T-helper 2 cell treated with Interferon-gamma antibody and Interleukin-4, amounts not matched to agents 5 μg/mL and 100 μg/mL, for 36 hours (primary cell): ENCODE measurements at regions not wholly inside any gene's neighbourhood (a gene's known extent, or its start where the extent isn't known, plus 50 kb on each side); places are given as distances from the start of the nearest gene placed in this dataset.

Source experiments
- DNase-seq: peaks from one replicate; pipeline ENCODE4 v3.0.0; 2021; ENCODE audit warnings: low spot score
- H3K27ac Mint-ChIP-seq: one replicate; pipeline ENCODE4 v1.8.0; 2021; ENCODE audit warnings: mild to moderate bottlenecking, mixed read lengths
- H3K27me3 Mint-ChIP-seq: one replicate; pipeline ENCODE4 v1.8.0; 2021; ENCODE audit warnings: low read depth, mixed read lengths
- H3K36me3 Mint-ChIP-seq: one replicate; pipeline ENCODE4 v1.8.0; 2021; ENCODE audit warnings: low read depth, mixed read lengths
- H3K4me1 Mint-ChIP-seq: one replicate; pipeline ENCODE4 v1.8.0; 2021; ENCODE audit warnings: low read depth, mixed read lengths
- H3K4me3 Mint-ChIP-seq: one replicate; pipeline ENCODE4 v1.8.0; 2022; ENCODE audit warnings: mild to moderate bottlenecking, moderate library complexity, mixed read lengths
- H3K9me3 Mint-ChIP-seq: one replicate; pipeline ENCODE4 v1.8.0; 2021; ENCODE audit warnings: mixed read lengths

DNA sequence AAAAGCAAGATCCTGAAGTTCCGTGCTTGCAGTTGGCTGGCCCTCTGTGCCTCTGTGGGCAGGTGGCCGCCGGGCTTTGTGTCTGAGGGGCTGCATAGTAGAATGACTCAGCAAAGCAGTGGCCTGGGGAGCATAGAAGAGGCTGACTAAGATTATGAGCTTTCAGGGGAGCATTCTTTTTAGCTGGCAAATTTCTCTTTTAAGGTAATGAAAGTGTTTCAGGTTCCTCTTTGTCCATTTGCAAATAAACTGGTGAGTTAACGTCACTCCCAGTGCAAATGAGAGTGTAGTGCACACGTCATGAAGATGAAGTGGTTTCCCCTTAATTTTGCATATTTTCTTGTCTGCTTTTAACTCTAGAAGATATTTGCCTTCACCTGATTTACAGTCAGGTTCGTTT, 98.6 kb downstream of the BCL2L11 start:
- H3K4me3 Mint-ChIP-seq = no peak overlapping the region

DNA sequence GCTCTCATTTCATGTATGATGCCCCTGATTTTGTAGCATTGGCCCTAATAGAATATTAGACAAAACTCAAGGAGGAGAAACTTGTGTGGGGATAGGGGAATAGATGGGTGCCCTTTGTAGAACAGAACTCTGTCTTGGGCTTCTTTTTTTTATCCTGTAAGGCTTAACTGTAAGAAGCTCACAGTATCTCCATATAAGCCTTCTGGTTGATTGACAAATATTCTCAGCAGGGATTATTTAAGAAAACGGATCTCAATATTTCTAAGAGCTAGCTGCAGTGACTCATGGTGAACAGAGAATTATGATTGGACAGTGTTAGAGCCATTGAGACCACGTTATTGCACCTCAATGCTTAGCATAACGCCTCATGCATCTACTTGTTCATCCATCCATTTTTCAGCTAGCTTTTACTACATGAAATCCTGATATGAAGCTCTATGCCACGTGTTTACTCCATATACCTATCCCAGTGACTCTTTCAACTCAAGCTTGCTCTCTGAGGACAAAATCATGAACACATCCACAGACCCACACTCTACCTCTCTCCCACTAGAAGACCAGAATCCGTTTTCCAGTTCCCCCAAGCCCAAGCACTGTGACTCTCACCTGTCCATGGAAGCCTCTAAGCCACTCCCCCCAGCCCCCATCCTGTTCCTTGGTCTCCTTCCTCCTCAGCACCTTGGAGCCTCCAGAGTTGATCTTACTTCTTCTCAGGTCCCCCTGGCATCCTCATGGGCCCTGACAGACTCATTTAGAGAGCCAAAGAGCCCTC, 99.2 kb downstream of the BCL2L11 start:
- H3K36me3 Mint-ChIP-seq = peaks cover 11% of the 10 kb centered on the region
- no peak for DNase-seq
- peaks cover 17% of the 10 kb centered on the region for H3K27me3 Mint-ChIP-seq
- H3K9me3 Mint-ChIP-seq = peaks cover 22% of the 10 kb centered on the region
- no peaks in the 10 kb centered on the region for H3K4me1 Mint-ChIP-seq
- H3K27ac Mint-ChIP-seq = no peak overlapping the region
- H3K4me3 Mint-ChIP-seq = no peak overlapping the region

More for the DNA sequence above, 98.6 kb downstream of the BCL2L11 start:
- H3K27me3 Mint-ChIP-seq = peaks cover 17% of the 10 kb centered on the region
- peaks cover 14% of the 10 kb centered on the region for H3K36me3 Mint-ChIP-seq
- no peaks in the 10 kb centered on the region for H3K4me1 Mint-ChIP-seq
- DNase-seq = no peak
- no peak overlapping the region for H3K27ac Mint-ChIP-seq
- H3K9me3 Mint-ChIP-seq = peaks cover 28% of the 10 kb centered on the region

DNA sequence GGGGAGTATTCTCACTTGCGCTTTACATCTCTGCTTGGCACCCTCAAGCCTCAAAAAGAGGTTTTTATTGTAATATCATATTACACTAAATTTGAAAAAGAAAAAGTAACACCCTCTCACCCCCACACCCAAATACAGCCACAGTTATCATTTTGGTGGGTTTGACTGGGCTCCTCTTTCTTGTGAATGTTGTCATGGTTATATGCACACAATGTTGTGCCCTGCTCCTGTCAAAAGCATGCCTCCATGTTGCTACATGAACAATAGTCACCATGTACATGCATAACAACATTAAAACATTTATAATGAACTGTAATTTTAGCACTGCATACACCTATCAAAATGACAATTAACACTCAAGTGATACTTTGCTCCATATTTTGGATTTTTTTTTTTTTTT, 100.2 kb downstream of the BCL2L11 start:
- Mint-ChIP-seq H3K27me3 (peaks cover 24% of the 10 kb centered on the region), H3K4me3 (no peak overlapping the region), H3K27ac (no peak overlapping the region), H3K4me1 (no peaks in the 10 kb centered on the region), H3K9me3 (peaks cover 27% of the 10 kb centered on the region), H3K36me3 (peaks cover 12% of the 10 kb centered on the region)
- DNase-seq = no peak

DNA sequence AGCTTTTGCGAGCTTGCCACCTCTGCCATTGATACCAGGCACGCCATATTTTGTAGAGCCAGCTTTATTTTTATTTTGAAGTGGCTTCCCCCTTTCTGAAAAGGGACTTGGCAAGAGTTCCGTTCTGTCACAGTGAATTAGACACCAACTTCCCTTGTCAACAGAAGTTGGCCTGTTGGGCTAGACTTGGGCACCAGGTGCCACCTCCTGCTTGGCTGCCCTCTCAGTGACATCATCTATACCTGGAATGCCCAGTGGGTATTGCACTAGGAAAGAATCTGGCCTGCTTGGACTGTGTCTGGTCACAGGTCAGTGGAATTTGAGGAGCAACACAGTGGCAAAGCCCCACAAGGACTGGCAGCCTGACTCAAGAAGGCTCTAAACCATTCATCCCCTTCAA, 101.0 kb downstream of the BCL2L11 start:
- Mint-ChIP-seq H3K27me3 (peaks cover 27% of the 10 kb centered on the region), H3K9me3 (peaks cover 29% of the 10 kb centered on the region), H3K4me3 (no peak overlapping the region), H3K4me1 (no peaks in the 10 kb centered on the region), H3K27ac (no peak overlapping the region), H3K36me3 (peaks cover 12% of the 10 kb centered on the region)
- DNase-seq = no peak

DNA sequence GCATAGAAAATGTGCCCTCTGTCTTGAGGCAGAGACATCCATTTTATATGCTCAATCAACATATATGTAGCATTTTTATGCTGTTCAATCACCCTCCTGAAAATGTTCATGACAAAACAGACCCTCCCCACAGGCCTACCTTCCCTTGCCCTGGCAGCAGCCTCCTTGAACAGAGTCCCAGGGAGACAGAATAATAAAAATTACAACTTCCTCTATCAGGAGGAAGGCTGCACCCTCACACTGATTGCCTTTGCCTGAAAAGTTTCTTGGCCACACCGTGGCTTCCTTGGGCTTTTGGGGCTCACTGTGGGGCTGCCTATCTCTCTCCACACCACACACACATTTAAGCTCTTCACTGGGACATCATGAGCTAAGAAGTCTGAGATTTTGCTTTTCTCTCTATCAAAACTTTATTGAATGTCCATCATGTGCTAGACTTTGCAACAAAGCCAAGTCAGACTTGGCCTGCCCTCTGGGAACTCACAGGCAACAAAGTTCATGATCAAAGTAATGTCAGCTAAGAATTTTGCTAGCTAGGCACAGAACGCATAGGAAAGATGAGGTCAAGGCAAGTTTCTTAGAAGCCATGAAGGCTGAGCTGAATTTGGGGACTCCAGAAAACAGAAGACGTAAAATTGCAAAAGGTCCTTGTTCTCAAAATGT, 101.6 kb downstream of the BCL2L11 start:
- Mint-ChIP-seq H3K4me3 (no peak overlapping the region), H3K9me3 (peaks cover 29% of the 10 kb centered on the region), H3K27ac (no peak overlapping the region), H3K4me1 (no peaks in the 10 kb centered on the region), H3K36me3 (peaks cover 14% of the 10 kb centered on the region), H3K27me3 (peaks cover 30% of the 10 kb centered on the region)
- DNase-seq = no peak

DNA sequence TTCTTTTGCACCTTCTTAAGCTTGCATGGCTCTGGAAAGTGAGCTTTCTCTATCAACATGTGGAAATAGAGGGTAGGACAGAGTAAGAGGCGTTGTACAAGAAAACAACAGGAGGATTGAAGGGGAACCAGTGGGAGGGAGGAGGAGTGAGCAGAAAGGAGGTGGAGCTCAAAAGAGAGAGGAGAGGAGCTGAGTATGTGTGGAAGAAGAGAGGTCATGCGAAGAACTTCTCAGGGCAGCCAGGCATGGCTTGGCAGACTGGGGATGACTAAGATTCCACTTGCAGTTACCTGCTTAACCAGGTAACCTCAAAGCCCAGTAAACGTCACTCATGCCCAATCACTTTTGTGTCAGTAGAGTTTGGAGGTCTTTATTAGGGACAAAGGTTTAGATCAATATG, 105.1 kb downstream of the BCL2L11 start:
- Mint-ChIP-seq H3K4me3 (no peak overlapping the region), H3K27ac (no peak overlapping the region), H3K36me3 (peaks cover 17% of the 10 kb centered on the region), H3K4me1 (no peaks in the 10 kb centered on the region), H3K27me3 (peaks cover 35% of the 10 kb centered on the region), H3K9me3 (peaks cover 20% of the 10 kb centered on the region)
- no peak for DNase-seq

DNA sequence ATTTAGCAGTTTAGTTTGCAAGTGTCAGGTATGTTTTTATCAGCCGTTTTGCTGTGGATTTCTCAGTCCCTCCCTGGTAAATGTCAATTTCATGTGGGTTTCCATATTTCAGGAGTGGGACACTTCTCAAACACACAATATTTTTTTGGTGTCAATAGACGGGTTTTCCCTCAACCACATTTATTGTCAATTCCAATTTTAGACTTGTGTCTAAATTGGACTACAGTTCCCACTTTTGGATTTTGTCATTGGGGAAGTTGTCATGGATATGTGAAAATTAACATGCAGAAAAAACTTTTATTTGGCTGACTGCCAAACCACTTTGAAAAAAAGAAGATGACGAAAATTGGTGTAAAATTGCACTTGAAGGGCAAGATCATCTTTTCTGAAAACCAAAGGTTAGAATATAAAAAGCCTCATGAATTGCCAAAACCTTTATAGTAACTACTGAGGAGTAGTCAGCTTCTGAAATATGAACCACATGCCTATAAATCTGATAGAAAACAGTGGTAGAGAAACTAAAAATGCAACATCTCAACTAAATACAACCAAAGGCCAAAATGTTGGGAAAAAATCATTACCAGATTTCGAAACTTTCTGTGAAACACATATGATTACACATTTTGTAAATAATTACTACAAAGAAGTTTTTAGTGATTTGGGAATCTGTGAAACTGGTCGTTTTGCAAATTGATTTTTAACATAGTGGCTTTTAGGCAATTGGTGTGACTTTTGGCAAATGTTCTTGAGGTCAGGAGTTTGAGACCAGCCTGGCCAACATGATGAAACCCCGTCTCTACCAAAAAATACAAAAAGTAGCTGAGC, 106.4 kb downstream of the BCL2L11 start:
- no peak for DNase-seq
- peaks cover 17% of the 10 kb centered on the region for H3K36me3 Mint-ChIP-seq
- H3K9me3 Mint-ChIP-seq = peaks cover 25% of the 10 kb centered on the region
- no peaks in the 10 kb centered on the region for H3K4me1 Mint-ChIP-seq
- peaks cover 36% of the 10 kb centered on the region for H3K27me3 Mint-ChIP-seq
- no peak overlapping the region for H3K4me3 Mint-ChIP-seq
- no peak overlapping the region for H3K27ac Mint-ChIP-seq

DNA sequence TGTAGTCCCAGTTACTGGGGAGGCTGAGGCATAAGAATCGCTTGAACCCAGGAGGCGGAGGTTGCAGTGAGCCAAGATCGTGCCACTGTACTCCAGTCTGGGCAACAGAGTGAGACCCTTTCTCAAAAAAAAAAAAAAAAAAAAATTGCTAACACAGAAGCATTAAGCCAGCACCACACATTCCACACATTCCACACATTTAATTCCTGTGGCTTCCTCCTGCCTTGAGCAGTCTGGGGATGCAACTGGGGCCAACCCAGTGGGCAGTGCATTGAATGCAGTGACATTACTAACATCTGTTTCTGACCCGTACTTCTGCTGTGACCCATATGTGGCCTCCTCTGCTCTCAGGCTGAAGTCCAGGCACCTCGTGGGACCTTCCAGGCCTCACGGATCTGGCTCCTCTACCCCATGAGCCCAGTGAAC, 107.0 kb downstream of the BCL2L11 start:
- peaks cover 13% of the 10 kb centered on the region for H3K36me3 Mint-ChIP-seq
- H3K27ac Mint-ChIP-seq = no peak overlapping the region
- DNase-seq = no peak
- no peak overlapping the region for H3K4me3 Mint-ChIP-seq
- H3K27me3 Mint-ChIP-seq = peaks cover 33% of the 10 kb centered on the region
- no peaks in the 10 kb centered on the region for H3K4me1 Mint-ChIP-seq
- H3K9me3 Mint-ChIP-seq = peaks cover 20% of the 10 kb centered on the region

DNA sequence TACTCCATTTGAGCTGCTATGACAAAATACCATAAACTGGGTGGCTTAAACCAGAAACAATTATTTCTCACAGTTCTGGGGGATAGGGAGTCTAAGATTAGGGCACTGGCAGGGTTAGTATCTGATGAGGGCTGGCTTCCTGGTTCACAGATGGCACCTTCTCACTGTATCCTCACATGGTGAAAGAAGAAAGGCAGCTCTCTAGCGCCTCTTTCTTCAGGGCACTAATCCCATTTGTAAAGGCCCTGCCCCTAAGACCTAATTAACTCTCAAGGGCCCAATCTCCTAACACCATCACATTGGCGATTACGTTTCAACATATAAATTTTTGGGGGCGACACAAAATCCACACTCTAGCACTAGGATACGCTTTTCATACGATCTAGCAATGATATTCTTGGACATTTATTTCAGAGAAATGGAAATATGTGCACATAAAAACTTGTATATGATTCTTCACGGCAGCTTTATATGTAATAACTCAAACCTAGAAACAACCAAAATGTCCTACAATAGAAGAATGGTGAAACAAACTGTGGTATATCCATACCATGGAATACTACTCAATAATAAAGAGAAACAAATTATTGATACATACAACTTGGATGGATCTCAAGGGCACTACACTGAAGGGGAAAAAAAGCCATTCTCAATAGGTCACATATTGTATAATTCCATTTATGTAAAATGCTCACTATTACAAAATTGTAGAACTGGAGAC, 111.0 kb downstream of the BCL2L11 start:
- Mint-ChIP-seq H3K27ac (no peak overlapping the region), H3K27me3 (peaks cover 26% of the 10 kb centered on the region), H3K4me1 (no peaks in the 10 kb centered on the region), H3K4me3 (no peak overlapping the region), H3K36me3 (peaks cover 7% of the 10 kb centered on the region), H3K9me3 (peaks cover 15% of the 10 kb centered on the region)
- no peak for DNase-seq

DNA sequence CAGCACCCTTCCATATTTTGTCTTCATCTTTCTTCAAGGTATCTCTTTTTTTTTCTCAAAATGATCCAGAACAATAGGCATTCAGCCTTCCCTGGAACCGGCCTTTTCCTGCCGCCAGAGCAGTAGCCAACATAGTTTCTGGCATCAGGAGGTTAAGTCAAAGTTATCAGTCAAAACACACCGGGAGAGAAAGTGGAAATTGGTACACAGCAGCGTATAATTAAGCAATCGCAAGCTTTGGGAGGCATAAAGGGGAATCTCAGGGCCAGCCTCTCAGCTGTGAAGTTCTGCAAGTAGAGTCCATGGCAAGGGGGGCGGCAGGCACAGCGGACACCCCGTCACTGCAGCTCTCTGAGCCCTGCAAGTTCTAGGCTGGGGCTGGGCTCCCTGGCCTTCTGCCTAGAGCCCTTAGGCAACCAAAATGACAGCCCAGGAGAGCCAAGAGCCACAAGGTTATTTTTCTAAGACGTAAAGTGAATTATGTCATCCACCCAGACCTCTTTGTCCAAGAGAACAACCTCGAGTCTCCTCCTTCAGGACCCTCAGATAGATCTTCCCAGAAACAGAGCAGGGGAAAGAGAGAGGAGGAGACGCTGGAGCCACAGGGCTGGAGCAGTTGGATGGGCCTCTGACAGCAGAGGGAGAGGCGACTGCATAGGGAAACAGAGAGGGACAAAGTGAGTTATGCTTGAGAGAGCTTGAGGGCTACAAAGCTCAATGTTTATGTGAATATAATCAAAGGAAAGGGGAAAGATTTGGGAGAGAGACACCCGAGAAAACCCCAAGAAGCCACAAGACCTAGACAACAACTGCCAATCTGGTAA, 114.7 kb downstream of the BCL2L11 start:
- no peak for DNase-seq
- Mint-ChIP-seq H3K9me3 (peaks cover 15% of the 10 kb centered on the region), H3K36me3 (peaks cover 12% of the 10 kb centered on the region), H3K27ac (no peak overlapping the region), H3K4me1 (peaks cover 4% of the 10 kb centered on the region), H3K27me3 (peaks cover 10% of the 10 kb centered on the region), H3K4me3 (no peak overlapping the region)

DNA sequence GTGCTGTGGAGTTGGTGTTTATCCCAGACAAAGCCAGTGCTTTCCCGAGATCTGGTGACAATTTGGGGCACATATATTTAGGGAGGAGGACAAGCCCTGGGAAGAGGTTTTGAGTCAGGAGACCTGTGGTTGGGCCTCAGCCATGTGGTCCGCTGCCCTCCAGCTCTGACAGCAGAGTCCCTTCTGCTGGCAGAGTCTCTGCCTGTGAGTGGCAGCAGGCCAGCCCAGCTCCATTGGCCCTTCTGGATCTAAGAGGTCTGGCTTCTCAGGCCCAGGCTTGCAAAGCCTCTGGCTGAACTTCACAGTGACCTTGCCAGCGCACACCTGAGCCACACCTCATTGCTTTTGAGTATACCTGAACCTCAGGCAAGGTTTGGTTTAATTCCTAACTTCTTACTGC, 115.3 kb downstream of the BCL2L11 start:
- peaks cover 12% of the 10 kb centered on the region for H3K36me3 Mint-ChIP-seq
- no peak overlapping the region for H3K27ac Mint-ChIP-seq
- H3K4me3 Mint-ChIP-seq = no peak overlapping the region
- DNase-seq = no peak
- peaks cover 4% of the 10 kb centered on the region for H3K4me1 Mint-ChIP-seq
- peaks cover 19% of the 10 kb centered on the region for H3K9me3 Mint-ChIP-seq
- H3K27me3 Mint-ChIP-seq = peaks cover 10% of the 10 kb centered on the region

DNA sequence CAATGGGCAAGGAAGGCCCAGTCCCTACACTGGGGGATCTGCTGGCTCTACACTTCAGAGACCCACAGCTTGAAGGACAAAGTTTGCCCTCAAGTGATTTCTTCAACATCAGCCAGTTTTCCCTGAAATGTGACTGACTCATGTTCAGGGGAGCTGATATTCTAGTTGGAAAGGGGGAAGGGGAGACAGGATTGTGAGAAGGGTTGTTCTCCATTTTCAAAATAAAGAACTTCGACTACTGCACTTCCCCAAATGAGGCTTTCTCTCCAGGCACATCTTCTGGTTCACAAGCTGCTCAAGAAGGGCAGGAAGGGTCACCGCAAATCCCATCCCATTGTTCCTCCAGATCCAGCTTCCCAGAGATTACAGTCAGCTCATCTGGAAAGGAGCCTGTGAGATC, 117.6 kb downstream of the BCL2L11 start:
- peaks cover 12% of the 10 kb centered on the region for H3K36me3 Mint-ChIP-seq
- peaks cover 12% of the 10 kb centered on the region for H3K9me3 Mint-ChIP-seq
- H3K27ac Mint-ChIP-seq = no peak overlapping the region
- H3K27me3 Mint-ChIP-seq = peaks cover 5% of the 10 kb centered on the region
- no peak for DNase-seq
- H3K4me1 Mint-ChIP-seq = peaks cover 4% of the 10 kb centered on the region
- H3K4me3 Mint-ChIP-seq = no peak overlapping the region

DNA sequence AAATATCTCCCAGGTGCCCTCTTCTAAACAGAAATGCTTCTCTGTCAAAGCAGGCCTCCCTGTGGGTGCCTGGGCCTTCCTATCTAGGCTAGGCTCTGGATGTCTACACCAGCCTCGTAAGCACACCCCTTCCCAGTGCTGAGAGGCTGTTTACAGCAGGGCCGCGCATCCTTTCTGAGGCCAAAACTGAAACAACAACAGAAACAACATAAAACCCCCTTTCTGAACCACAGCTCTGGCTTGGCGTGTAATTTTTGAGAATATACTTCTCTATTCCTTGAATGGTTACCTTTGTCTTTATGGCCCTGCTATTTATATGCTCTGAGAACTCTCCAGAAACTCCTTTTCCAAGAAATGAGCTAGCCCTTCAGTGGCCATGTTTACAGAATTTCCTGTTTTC, 118.4 kb downstream of the BCL2L11 start:
- H3K9me3 Mint-ChIP-seq = peaks cover 8% of the 10 kb centered on the region
- peak; percentile 17 for DNase-seq
- peaks cover 4% of the 10 kb centered on the region for H3K4me1 Mint-ChIP-seq
- H3K4me3 Mint-ChIP-seq = no peak overlapping the region
- peaks cover 12% of the 10 kb centered on the region for H3K36me3 Mint-ChIP-seq
- H3K27me3 Mint-ChIP-seq = peaks cover 4% of the 10 kb centered on the region
- no peak overlapping the region for H3K27ac Mint-ChIP-seq
